ENCODE measurements at regions not wholly inside any gene's neighbourhood (a gene's known extent, or its start where the extent isn't known, plus 50 kb on each side); places are given as distances from the start of the nearest gene placed in this dataset.

DNA sequence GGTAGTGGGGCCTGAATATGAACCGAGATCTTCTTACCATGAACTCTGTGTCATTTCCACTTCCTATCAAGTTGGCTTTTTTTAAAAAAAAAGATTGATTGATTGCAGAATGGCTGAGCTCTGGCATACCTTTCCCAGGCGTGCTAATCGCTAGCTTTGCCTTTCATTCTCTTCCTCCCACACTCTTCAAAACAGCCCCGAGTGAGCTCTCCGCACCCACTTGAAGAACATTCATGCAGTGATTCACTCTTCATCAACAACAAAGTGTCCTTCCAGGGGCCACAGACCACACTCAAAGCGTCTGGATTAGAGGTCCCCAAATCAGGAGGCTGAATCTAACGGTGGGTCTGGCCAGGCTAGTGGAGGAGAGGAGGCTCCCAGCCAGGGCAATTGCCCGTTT is 96.3 kb upstream of the GALNT2 start:
- TF ChIP-seq CTCF (IDR thresholded peaks at IDR 0.05; ENCODE audit: low read depth, low read length, missing control alignments): no peak
- no peak overlapping the region for H3K4me3 ChIP-seq (replicated peaks; ENCODE audit: low read depth, low read length)
- DNase-seq (ENCODE audit: extremely low read depth, low read depth): no peak

DNA sequence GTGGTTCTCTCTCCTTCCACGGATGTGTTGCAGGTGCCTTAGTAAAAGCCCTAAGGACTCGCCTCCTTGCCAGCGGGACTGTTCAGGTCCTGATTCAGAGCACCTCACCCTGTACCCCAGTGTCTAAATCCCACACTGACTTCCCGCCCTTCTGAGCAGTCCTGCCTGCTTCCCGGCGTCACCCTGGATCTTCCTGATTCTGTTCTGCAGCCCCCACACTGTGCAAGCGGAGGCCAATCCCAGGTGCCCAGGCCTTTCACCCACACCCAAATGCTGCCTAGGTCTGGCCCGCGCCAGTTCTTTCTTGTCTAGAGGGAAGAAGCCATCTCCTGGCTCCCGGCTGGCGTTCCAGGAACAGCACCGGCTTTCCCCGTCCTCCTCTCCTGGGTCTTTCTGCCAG is 95.9 kb upstream of the GALNT2 start:
- H3K4me3 ChIP-seq (replicated peaks; ENCODE audit: low read depth, low read length): no peak overlapping the region
- no peak for DNase-seq (ENCODE audit: extremely low read depth, low read depth)
- no peak for TF ChIP-seq CTCF (IDR thresholded peaks at IDR 0.05; ENCODE audit: low read depth, low read length, missing control alignments)

GRCh38 chr1:229972600-229973296 is 94.3 kb upstream of the GALNT2 start:
- peak; percentile 47 for TF ChIP-seq CTCF (IDR thresholded peaks at IDR 0.05; ENCODE audit: low read depth, low read length, missing control alignments)
- no peak for DNase-seq (ENCODE audit: extremely low read depth, low read depth)
- H3K4me3 ChIP-seq (replicated peaks; ENCODE audit: low read depth, low read length): no peak overlapping the region

- no peak for TF ChIP-seq CTCF (IDR thresholded peaks at IDR 0.05; ENCODE audit: low read depth, low read length, missing control alignments)
- H3K4me3 ChIP-seq (replicated peaks; ENCODE audit: low read depth, low read length): no peak overlapping the region
- no peak for DNase-seq (ENCODE audit: extremely low read depth, low read depth)
Measured at GRCh38 chr1:229973297-229973612, 93.8 kb upstream of the GALNT2 start.

DNA sequence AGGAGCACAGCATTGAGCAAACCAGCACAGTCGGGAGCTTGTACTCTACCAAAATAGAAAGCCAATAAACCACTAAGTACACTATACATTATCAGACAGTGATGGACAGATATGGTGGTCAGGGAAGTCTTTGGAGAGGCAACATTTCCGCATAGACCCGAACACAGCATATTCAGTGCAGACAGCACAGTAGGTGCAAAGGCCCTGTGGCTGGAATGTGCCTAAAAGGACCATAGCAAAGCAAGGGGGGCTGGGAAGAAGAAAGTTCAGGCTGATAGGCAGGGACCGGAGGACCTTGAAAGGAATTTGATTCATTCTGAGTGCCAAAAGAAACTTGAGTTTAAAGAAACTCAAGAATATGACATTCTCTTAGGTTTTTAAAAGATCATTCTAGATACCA is 92.0 kb upstream of the GALNT2 start:
- no peak for TF ChIP-seq CTCF (IDR thresholded peaks at IDR 0.05; ENCODE audit: low read depth, low read length, missing control alignments)

GRCh38 chr1:229980009-229980408 is 87.0 kb upstream of the GALNT2 start:
- no peak for DNase-seq (ENCODE audit: extremely low read depth, low read depth)
- TF ChIP-seq CTCF (IDR thresholded peaks at IDR 0.05; ENCODE audit: low read depth, low read length, missing control alignments): no peak
- H3K4me3 ChIP-seq (replicated peaks; ENCODE audit: low read depth, low read length): no peak overlapping the region

More for the DNA sequence above, 92.0 kb upstream of the GALNT2 start:
- no peak for DNase-seq (ENCODE audit: extremely low read depth, low read depth)
- H3K4me3 ChIP-seq (replicated peaks; ENCODE audit: low read depth, low read length): no peak overlapping the region

- no peak for TF ChIP-seq CTCF (IDR thresholded peaks at IDR 0.05; ENCODE audit: low read depth, low read length, missing control alignments)
- DNase-seq (ENCODE audit: extremely low read depth, low read depth): no peak
- H3K4me3 ChIP-seq (replicated peaks; ENCODE audit: low read depth, low read length): no peak overlapping the region
Measured at GRCh38 chr1:229981736-229982135, 85.3 kb upstream of the GALNT2 start.
